A549 (cell line): ENCODE measurements at regions not wholly inside any gene's neighbourhood (a gene's known extent, or its start where the extent isn't known, plus 50 kb on each side); places are given as distances from the start of the nearest gene placed in this dataset.

Experiments used
- ATAC-seq, 2 experiments: fragments of 200-7000 bp in 1 of 2; fragments of >200 bp in 1 of 2; cut with Nextera tagmentation in 1 of 2; cut with Tn5 transposase in 1 of 2; 3 replicates each; pipeline versions ENCODE4 v1.8.0 to v1.9.1; 2018 to 2020; ENCODE audit warnings: mild to moderate bottlenecking in 1 of 2, moderate library complexity in 1 of 2
- CTCF ChIA-PET: fragments of 300-600 bp; sonication (Branson Sonifier 250); formaldehyde crosslinking; extraction: SDS; loops from one replicate; lab custom pipeline; 2021; ENCODE audit warnings: antibody characterized with exemption, inconsistent platforms; lab: Yijun Ruan, JAX
- POLR2A ChIA-PET: fragments of 350-600 bp; formaldehyde crosslinking; extraction: SDS; loops from one replicate; lab custom pipeline; 2021; ENCODE audit warnings: antibody characterized with exemption, inconsistent platforms; lab: Yijun Ruan, JAX
- DNase-seq, 2 experiments: peaks; one replicate each; pipeline versions ENCODE4 v3.0.0 to v3.0.0-alpha.2; 2011 to 2016; ENCODE audit warnings: low read depth in 1 of 2, low spot score in 1 of 2
- FAIRE-seq: peaks from 2 replicates; lab custom pipeline; 2011; peaks lifted over from hg19 to GRCh38; lab: Jason Lieb, UNC
- H3K27ac ChIP-seq, 2 experiments: fragments of >200 bp; sonication (Bioruptor Twin); formaldehyde crosslinking; 3 replicates each; pipeline ENCODE4 v1.5.1; 2016 to 2017
- H3K4me1 ChIP-seq: fragments of >200 bp; sonication (Bioruptor Twin); formaldehyde crosslinking; 3 replicates; pipeline ENCODE4 v1.6.1; 2016
- H3K4me2 ChIP-seq: fragments of >200 bp; sonication (Bioruptor Twin); formaldehyde crosslinking; 3 replicates; pipeline ENCODE4 v1.6.1; 2016
- H3K4me3 ChIP-seq: fragments of >200 bp; sonication (Bioruptor Twin); formaldehyde crosslinking; 3 replicates; pipeline ENCODE4 v1.5.1; 2016
- H3K9me3 ChIP-seq: fragments of >200 bp; sonication (Bioruptor Twin); formaldehyde crosslinking; 3 replicates; pipeline ENCODE4 v1.6.1; 2016
- CBX8 ChIP-seq: fragments of 200-600 bp; sonication (generic); IDR thresholded peaks from 2 replicates; pipeline ENCODE4 v1.6.1; 2016
- CHD2 ChIP-seq: fragments of 150-350 bp; IDR thresholded peaks from 2 replicates; pipeline ENCODE4 v1.6.1; 2014; ENCODE audit warnings: low read length; ENCODE audit not compliant: partially characterized antibody
- E2F6 ChIP-seq: IDR thresholded peaks from 2 replicates; pipeline ENCODE4 v1.6.1; 2012; ENCODE audit warnings: low read depth, borderline replicate concordance
- EHMT2 ChIP-seq: fragments of 200-600 bp; sonication (generic); IDR thresholded peaks from 2 replicates; pipeline ENCODE4 v1.6.1; 2016; ENCODE audit warnings: antibody characterized with exemption, low read depth, mild to moderate bottlenecking, moderate library complexity
- EP300 ChIP-seq, 2 experiments: fragments of >200 bp; sonication (Bioruptor Twin); formaldehyde crosslinking; IDR thresholded peaks; 2 replicates in 1 of 2; 3 replicates in 1 of 2; pipeline ENCODE4 v1.6.1; 2016 to 2017
- FOXS1 ChIP-seq: fragments of 250-450 bp; sonication (Bioruptor Pico); IDR thresholded peaks from 2 replicates; pipeline ENCODE4 v1.5.0; 2020; ENCODE audit warnings: mild to moderate bottlenecking, moderate library complexity
- HDAC2 ChIP-seq: fragments of 200-600 bp; sonication (generic); IDR thresholded peaks from 2 replicates; pipeline ENCODE4 v1.6.1; 2016
- HOXB13 ChIP-seq: fragments of 250-450 bp; sonication (Bioruptor Pico); IDR thresholded peaks from 2 replicates; pipeline ENCODE4 v1.5.0; 2020; ENCODE audit warnings: low read depth, mild to moderate bottlenecking, moderate library complexity
- JUNB ChIP-seq: fragments of >200 bp; sonication (Bioruptor Twin); formaldehyde crosslinking; IDR thresholded peaks from 2 replicates; pipeline ENCODE4 v1.6.1; 2016
- MAFK ChIP-seq: fragments of 450-650 bp; IDR thresholded peaks from 2 replicates; pipeline ENCODE4 v1.6.1; 2014; ENCODE audit not compliant: partially characterized antibody
- NR3C1 ChIP-seq: fragments of >200 bp; sonication (Bioruptor Twin); formaldehyde crosslinking; IDR thresholded peaks from 3 replicates; pipeline ENCODE4 v1.6.1; 2017
- PBX3 ChIP-seq: IDR thresholded peaks from 2 replicates; pipeline ENCODE4 v1.6.1; 2012
- PHF8 ChIP-seq: fragments of 200-600 bp; sonication (generic); IDR thresholded peaks from 2 replicates; pipeline ENCODE4 v1.6.1; 2016; ENCODE audit warnings: low read depth, mild to moderate bottlenecking, antibody characterized with exemption, moderate library complexity, borderline replicate concordance
- POLR2A ChIP-seq: IDR thresholded peaks from 2 replicates; pipeline ENCODE4 v1.6.1; 2012; ENCODE audit warnings: mild to moderate bottlenecking, low read length
- POLR2AphosphoS2 ChIP-seq: conservative IDR thresholded peaks from 2 replicates; pipeline ENCODE4 v1.6.1; 2012; ENCODE audit warnings: low read length, improper control_type of control experiment, inconsistent platforms
- SMC3 ChIP-seq: fragments of >200 bp; sonication (Bioruptor Twin); formaldehyde crosslinking; IDR thresholded peaks from 3 replicates; pipeline ENCODE4 v1.6.1; 2018; ENCODE audit warnings: inconsistent platforms
- SREBF2 ChIP-seq: fragments of 450-650 bp; IDR thresholded peaks from 2 replicates; pipeline ENCODE4 v1.6.1; 2014; ENCODE audit warnings: mild to moderate bottlenecking, moderate library complexity
- TP53 ChIP-seq: fragments of 250-450 bp; sonication (Bioruptor Pico); IDR thresholded peaks from 2 replicates; pipeline ENCODE4 v1.5.0; 2021; ENCODE audit warnings: mild to moderate bottlenecking, moderate library complexity
- ZC3H11A ChIP-seq: fragments of 450-650 bp; IDR thresholded peaks from 2 replicates; pipeline ENCODE4 v1.6.1; 2014; ENCODE audit warnings: antibody characterized with exemption, mild to moderate bottlenecking
- ZFP36 ChIP-seq: fragments of 450-650 bp; IDR thresholded peaks from 2 replicates; pipeline ENCODE4 v1.6.1; 2014; ENCODE audit warnings: borderline replicate concordance; ENCODE audit not compliant: partially characterized antibody
- ZSCAN20 ChIP-seq: fragments of 250-450 bp; sonication (Bioruptor Pico); IDR thresholded peaks from 2 replicates; pipeline ENCODE4 v1.8.0; 2022; ENCODE audit warnings: mild to moderate bottlenecking, moderate library complexity
- WGBS: methylation state at CpG from one replicate; pipeline ENCODE4 v1.1.6; 2017; ENCODE audit errors: missing lambda C conversion rate; 5-methylcytosine and 5-hydroxymethylcytosine counted together
- TF ChIP-seq, protein P1 (sequence below): fragments of 250-450 bp; sonication (Bioruptor Pico); IDR thresholded peaks from 2 replicates; pipeline ENCODE4 v1.5.0; 2020; ENCODE audit warnings: low read depth, mild to moderate bottlenecking, moderate library complexity
- TF ChIP-seq, protein P2 (sequence below): fragments of 150-350 bp; IDR thresholded peaks from 2 replicates; pipeline ENCODE4 v1.6.1; 2014; ENCODE audit warnings: low read depth, mild to moderate bottlenecking, low read length

GRCh38 chr2:5794012-5794411 lies 101.8 kb downstream of the SOX11 start:
- no peak overlapping the region for H3K4me3 ChIP-seq
- FAIRE-seq: no peak
- DNase-seq: no peak
- peaks cover 3% of the 10 kb centered on the region; the same call in 2 of the 3 replicates for H3K9me3 ChIP-seq
- no peaks in the 10 kb centered on the region for H3K4me1 ChIP-seq
- H3K27ac ChIP-seq: no peak overlapping the region
- ChIA-PET CTCF (interaction anchor here (1.8 kb wide), 1 partner anchor 8 kb away, joined by 3 read pairs; no protein-coding TSS in a partner anchor), POLR2A (no interaction called here)
- WGBS: 12% methylated on average over 6 of the region's 6 CpGs
- no peak for TF ChIP-seq TP53 (CRISPR knock-in tag)
- no peak for TF ChIP-seq HOXB13 (CRISPR knock-in tag)
- TF ChIP-seq NR3C1: no peak
- no peak for TF ChIP-seq MAFK
- no peak for TF ChIP-seq JUNB
- ATAC-seq: no peak
- no peak overlapping the region for H3K4me2 ChIP-seq

GRCh38 chr2:5798084-5798483 lies 105.9 kb downstream of the SOX11 start:
- FAIRE-seq: no peak
- TF ChIP-seq SREBF2 (no peak), FOXS1 (CRISPR knock-in tag) (no peak), ZC3H11A (no peak), EP300 (IDR thresholded peaks at IDR 0.05) (no peak), JUNB (no peak), POLR2AphosphoS2 (no peak), CHD2 (no peak), ZSCAN20 (no peak), TP53 (CRISPR knock-in tag) (no peak), EHMT2 (no peak), POLR2A (no peak), HDAC2 (no peak)
- TF ChIP-seq, protein P1, sequence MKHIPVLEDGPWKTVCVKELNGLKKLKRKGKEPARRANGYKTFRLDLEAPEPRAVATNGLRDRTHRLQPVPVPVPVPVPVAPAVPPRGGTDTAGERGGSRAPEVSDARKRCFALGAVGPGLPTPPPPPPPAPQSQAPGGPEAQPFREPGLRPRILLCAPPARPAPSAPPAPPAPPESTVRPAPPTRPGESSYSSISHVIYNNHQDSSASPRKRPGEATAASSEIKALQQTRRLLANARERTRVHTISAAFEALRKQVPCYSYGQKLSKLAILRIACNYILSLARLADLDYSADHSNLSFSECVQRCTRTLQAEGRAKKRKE: no peak
- TF ChIP-seq, protein P2, sequence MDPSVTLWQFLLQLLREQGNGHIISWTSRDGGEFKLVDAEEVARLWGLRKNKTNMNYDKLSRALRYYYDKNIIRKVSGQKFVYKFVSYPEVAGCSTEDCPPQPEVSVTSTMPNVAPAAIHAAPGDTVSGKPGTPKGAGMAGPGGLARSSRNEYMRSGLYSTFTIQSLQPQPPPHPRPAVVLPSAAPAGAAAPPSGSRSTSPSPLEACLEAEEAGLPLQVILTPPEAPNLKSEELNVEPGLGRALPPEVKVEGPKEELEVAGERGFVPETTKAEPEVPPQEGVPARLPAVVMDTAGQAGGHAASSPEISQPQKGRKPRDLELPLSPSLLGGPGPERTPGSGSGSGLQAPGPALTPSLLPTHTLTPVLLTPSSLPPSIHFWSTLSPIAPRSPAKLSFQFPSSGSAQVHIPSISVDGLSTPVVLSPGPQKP: no peak
- no peak for ATAC-seq
- DNase-seq: no peak
- ChIA-PET CTCF (no interaction called here), POLR2A (no interaction called here)
- Histone ChIP-seq H3K4me3 (no peak overlapping the region), H3K9me3 (peaks cover 16% of the 10 kb centered on the region), H3K4me2 (no peak overlapping the region), H3K4me1 (no peaks in the 10 kb centered on the region), H3K27ac (no peak overlapping the region)
- WGBS: 22% methylated on average over 4 of the region's 4 CpGs

DNA sequence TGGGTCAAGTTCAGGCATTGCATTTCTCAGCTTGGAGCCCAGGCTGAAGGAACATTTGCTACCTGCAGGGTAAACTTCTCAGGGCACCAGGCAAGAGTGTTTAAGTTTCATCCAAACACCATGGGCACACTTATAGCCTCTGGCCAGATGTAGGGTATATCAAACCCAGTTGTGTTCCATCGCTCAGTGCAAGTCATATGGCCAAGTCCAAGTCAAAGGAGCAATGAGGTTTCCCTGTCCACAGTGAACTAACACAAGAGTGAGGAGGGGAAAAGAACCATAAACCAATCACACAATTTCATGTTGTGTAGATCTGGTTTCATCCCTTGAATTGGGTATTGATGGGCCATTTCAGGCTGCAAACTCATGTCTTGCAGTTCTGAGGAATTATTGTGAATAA lies 107.2 kb downstream of the SOX11 start:
- TF ChIP-seq TP53 (CRISPR knock-in tag) (no peak), PBX3 (no peak), ZFP36 (no peak), PHF8 (no peak), ZC3H11A (no peak), POLR2AphosphoS2 (no peak), E2F6 (no peak), SMC3 (no peak), CBX8 (no peak)
- DNase-seq (no peak), FAIRE-seq (no peak), ATAC-seq (no peak)
- POLR2A ChIA-PET: no interaction called here
- 0% methylated on average over 1 of the region's 1 CpG for WGBS
- H3K27ac ChIP-seq: no peak overlapping the region
- H3K4me3 ChIP-seq: no peak overlapping the region
- CTCF ChIA-PET: no interaction called here
- H3K4me2 ChIP-seq: no peak overlapping the region
- H3K4me1 ChIP-seq: no peaks in the 10 kb centered on the region
- peaks cover 16% of the 10 kb centered on the region for H3K9me3 ChIP-seq
